Fibroblast of pulmonary artery (primary cell): ENCODE measurements at regions not wholly inside any gene's neighbourhood (a gene's known extent, or its start where the extent isn't known, plus 50 kb on each side); places are given as distances from the start of the nearest gene placed in this dataset.

Experiments
- DNase-seq: peaks from one replicate; pipeline ENCODE4 v3.0.0-alpha.2; 2010; ENCODE audit warnings: low read depth
- H3K4me3 ChIP-seq: replicated peaks from 2 replicates; pipeline ENCODE4 v1.5.1; 2011; ENCODE audit warnings: low read depth, mild to moderate bottlenecking, control low read depth, low read length, moderate library complexity
- TF ChIP-seq, protein P1 (sequence below): IDR thresholded peaks from 2 replicates; pipeline ENCODE4 v1.5.1; 2011; ENCODE audit warnings: mild to moderate bottlenecking, control low read depth, low read length, inconsistent platforms; ENCODE audit errors: missing control alignments

DNA sequence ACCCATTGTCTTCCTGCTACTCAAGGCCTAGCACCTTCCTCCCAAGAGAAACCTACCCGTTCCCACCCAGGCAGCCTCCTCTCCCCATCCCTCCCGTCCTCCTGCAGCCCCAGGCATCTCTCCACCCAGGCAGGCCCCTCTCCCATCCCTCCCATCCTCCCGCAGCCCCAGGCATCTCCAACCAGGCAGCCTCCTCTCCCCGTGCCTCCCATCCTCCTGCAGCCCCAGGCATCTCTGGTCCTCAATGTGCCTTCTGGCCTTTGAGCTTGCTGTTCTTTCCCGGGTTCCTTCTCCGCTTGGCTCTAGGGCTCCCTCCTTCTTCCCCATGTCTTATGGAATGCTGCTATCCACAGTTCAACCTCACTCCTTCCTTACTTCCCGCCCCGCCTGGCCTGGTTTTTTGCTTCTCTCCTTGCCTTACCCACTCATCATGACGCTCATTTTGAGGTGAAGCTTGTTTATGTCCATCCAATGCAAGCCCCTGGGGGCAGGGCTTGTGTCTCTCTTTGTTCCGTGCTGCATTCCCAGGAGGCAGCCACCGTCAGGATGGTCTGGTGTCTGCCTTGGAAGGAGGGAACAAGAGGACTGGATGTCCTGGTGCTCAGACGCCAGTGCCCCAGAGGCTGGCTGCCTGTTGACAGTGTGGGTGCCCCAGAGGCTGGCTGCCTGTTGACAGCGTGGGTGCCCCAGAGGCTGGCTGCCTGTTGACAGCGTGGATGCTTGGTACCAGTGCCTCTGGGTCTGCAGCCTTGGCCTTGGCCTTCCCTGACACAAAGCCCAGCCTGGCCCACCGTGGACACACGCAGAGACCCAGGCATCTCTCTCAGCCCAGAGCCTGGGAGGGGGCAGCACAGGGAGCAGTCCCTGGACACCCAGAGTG, 815.7 kb downstream of the BRD1 start:
- H3K4me3 ChIP-seq, result no peak overlapping the region
- no peak for DNase-seq
- TF ChIP-seq, protein P1, sequence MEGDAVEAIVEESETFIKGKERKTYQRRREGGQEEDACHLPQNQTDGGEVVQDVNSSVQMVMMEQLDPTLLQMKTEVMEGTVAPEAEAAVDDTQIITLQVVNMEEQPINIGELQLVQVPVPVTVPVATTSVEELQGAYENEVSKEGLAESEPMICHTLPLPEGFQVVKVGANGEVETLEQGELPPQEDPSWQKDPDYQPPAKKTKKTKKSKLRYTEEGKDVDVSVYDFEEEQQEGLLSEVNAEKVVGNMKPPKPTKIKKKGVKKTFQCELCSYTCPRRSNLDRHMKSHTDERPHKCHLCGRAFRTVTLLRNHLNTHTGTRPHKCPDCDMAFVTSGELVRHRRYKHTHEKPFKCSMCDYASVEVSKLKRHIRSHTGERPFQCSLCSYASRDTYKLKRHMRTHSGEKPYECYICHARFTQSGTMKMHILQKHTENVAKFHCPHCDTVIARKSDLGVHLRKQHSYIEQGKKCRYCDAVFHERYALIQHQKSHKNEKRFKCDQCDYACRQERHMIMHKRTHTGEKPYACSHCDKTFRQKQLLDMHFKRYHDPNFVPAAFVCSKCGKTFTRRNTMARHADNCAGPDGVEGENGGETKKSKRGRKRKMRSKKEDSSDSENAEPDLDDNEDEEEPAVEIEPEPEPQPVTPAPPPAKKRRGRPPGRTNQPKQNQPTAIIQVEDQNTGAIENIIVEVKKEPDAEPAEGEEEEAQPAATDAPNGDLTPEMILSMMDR, result no peak

DNA sequence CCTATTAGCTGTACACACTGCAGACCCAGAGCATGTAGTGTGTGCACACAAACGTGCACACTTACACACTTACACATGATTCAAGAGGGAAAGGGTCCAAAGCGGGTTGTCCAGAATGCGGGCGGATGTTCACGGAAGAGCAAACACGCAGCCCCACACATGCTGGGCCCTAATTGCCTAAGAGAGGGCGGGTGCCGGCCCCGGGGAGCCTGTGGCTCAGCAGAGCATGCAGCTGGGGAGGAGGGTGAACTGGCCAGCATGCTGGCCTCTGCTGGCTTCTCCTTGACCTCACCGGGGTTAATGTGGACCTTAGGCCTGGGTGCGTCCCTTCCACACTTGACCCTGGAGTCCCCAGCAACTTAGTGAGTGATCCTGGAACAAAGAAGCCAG, 816.3 kb downstream of the BRD1 start:
- TF ChIP-seq, protein P1, result no peak
- DNase-seq, result no peak
- no peak overlapping the region for H3K4me3 ChIP-seq

DNA sequence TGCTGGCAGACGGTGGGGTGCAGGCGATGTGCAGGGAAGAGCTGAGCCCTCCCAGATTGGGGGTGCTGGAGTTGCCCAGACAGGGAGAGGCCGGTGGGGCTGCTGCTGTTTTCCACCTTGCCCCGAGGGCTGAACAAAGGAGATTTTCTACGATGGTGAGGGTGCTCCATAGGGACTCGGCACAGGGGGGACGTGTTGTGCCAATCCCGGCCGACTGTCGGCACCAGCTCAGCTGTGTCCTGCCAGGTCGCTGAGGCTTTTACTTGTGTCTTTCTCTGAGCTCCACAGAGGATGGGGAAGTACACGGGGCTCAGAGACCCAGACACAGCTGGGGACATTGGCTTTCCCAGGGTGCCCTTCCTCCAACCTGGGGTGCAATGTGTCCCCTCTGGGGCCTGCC, 816.8 kb downstream of the BRD1 start:
- DNase-seq, result no peak
- no peak overlapping the region for H3K4me3 ChIP-seq
- TF ChIP-seq, protein P1, result no peak

DNA sequence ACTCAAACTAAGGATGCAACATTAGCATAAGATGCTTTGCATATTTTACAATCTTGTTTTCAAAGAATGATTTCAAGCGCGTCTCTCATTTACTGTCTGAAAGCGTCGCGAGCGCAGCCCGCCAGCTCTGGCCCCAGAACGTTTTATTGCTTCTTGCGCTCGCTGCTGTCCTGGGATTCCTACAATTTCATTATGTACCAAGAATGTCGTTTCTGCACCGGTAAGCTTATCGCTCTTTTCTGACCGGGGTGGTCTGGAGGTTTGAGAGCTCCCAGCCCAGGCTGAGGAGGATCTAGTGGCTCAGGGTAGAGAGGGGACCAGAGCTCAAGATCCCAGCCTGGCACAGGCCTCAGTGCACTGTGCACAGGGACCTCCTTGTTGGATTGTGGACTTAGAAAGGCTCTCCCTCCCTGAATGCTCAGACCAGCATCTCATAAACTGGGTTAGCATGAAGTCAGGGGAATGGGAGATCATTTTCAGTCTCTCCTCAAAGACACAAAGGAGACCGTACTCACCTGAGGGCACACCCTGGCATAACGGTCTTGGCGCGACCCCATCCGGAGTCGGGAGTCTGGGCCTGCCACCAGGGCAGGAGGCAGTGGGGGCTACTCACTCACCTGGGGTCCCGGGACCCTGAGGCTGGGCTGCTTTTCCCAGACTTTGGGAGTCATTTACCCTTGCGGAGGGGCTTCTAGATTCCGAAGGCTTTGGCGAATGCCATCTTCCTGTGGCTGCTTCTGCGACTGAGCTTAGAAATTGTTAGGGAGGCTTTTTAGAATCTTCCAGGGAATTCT, 817.4 kb downstream of the BRD1 start:
- TF ChIP-seq, protein P1, result no peak
- no peak for DNase-seq
- no peak overlapping the region for H3K4me3 ChIP-seq

DNA sequence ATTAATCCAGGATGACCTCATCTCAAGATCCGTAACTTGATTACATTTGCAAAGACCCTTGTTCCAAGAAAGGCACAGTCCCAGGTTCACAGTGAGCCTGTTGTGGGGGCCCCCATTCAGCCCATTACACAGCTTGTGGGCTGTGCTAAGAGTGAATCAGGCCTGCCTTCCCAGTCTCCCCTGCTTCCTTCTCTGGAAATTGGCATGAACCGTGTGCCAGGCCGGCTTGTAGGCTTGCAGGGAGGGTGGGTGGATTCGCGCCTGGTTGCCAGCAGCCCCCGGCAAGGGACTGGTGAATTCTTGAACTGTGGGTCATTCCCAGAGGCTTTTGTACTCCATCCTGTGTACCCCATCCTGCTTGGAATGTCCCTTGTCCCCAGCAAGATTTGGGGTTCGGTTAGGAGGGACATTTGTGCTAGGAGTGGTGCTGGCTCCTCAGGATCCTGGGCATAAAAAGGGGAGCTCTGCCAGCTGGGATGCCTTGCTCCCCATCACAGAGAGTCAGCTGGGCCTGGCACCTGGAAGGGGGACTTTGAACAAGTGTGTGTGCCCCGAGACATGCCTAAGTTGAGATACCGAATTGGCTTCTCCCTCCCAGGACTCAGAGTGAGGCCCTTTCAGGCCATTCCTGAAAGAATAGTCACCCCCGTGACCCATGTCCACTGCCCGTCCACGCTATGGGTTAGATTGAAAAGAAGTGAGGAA, 818.2 kb downstream of the BRD1 start:
- TF ChIP-seq, protein P1, result no peak
- no peak for DNase-seq
- H3K4me3 ChIP-seq, result no peak overlapping the region

DNA sequence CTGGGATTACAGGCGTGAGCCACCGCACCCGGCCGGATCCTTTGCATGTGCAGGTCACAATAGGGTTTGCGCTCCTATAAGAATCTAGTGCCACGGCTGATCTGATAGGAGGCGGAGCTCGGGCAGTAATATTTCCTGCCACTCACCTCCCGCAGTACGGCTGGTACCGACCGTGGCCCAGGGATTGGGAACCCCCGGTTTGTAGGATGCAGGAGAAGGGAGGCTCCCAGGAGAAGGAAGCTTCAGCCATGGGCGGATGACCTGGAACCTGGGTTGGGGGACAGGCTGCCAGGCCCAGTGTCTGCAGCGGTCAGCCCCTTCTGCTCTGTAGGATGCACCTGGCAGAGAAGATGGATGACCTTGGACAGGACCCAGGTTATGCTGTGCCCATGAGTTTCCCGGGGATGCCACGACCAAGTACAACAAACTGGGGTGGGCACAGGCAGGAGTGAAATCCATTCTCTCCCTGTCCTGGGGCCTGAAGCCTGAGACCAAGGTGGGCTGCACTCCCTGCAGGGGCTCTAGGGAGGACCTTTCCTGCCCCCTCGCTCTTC, 818.9 kb downstream of the BRD1 start:
- DNase-seq, result no peak
- no peak overlapping the region for H3K4me3 ChIP-seq
- TF ChIP-seq, protein P1, result no peak
